UCSD-AML1 (cell line): ENCODE measurements at regions not wholly inside any gene's neighbourhood (a gene's known extent, or its start where the extent isn't known, plus 50 kb on each side); places are given as distances from the start of the nearest gene placed in this dataset.

Experiments
- DNase-seq: peaks from one replicate; lab custom pipeline; 2025; ENCODE audit not compliant: unreplicated experiment; lab: John Stamatoyannopoulos, UW

GRCh38 chr7:10238641-10239040 lies 735.0 kb upstream of the PHF14 start:
- no peak for DNase-seq

GRCh38 chr7:10239695-10240345 lies 733.9 kb upstream of the PHF14 start:
- no peak for DNase-seq

GRCh38 chr7:10245406-10245805 lies 728.3 kb upstream of the PHF14 start:
- no peak for DNase-seq

- DNase-seq = no peak
Measured at GRCh38 chr7:10257438-10257837, 716.2 kb upstream of the PHF14 start.

GRCh38 chr7:10266976-10267375 lies 706.7 kb upstream of the PHF14 start:
- DNase-seq = no peak

GRCh38 chr7:10268034-10268433 lies 705.6 kb upstream of the PHF14 start:
- DNase-seq = no peak

- no peak for DNase-seq
Measured at GRCh38 chr7:10282909-10283308, 690.8 kb upstream of the PHF14 start.

- DNase-seq = no peak
Measured at GRCh38 chr7:10284001-10284400, 689.7 kb upstream of the PHF14 start.

- DNase-seq = no peak
Measured at GRCh38 chr7:10299384-10299783, 674.3 kb upstream of the PHF14 start.

- no peak for DNase-seq
Measured at GRCh38 chr7:10300577-10300976, 673.1 kb upstream of the PHF14 start.

GRCh38 chr7:10308276-10308675 lies 665.4 kb upstream of the PHF14 start:
- DNase-seq = no peak

GRCh38 chr7:10312942-10313341 lies 660.7 kb upstream of the PHF14 start:
- DNase-seq = no peak

GRCh38 chr7:10315881-10316280 lies 657.8 kb upstream of the PHF14 start:
- no peak for DNase-seq

- DNase-seq = no peak
Measured at GRCh38 chr7:10316488-10316887, 657.2 kb upstream of the PHF14 start.

- DNase-seq = no peak
Measured at GRCh38 chr7:10325395-10325794, 648.3 kb upstream of the PHF14 start.

GRCh38 chr7:10343108-10343507 lies 630.6 kb upstream of the PHF14 start:
- no peak for DNase-seq

- DNase-seq = no peak
Measured at GRCh38 chr7:10346032-10346431, 627.6 kb upstream of the PHF14 start.

GRCh38 chr7:10355816-10356215 lies 617.9 kb upstream of the PHF14 start:
- DNase-seq = no peak

GRCh38 chr7:10360050-10360449 lies 613.6 kb upstream of the PHF14 start:
- no peak for DNase-seq

- no peak for DNase-seq
Measured at GRCh38 chr7:10401793-10402192, 571.9 kb upstream of the PHF14 start.

- no peak for DNase-seq
Measured at GRCh38 chr7:10412422-10413019, 561.2 kb upstream of the PHF14 start.

- DNase-seq = no peak
Measured at GRCh38 chr7:10418985-10419384, 554.7 kb upstream of the PHF14 start.

GRCh38 chr7:10429031-10429430 lies 544.6 kb upstream of the PHF14 start:
- DNase-seq = no peak
